HG03432 (cell line): ENCODE measurements at regions not wholly inside any gene's neighbourhood (a gene's known extent, or its start where the extent isn't known, plus 50 kb on each side); places are given as distances from the start of the nearest gene placed in this dataset.
"Not testable (repeated sequence)": the region's sequence is repeated elsewhere in the genome, so short reads cannot be mapped to it uniquely, and the experiment has no call there.

ENCODE experiments used
- ATAC-seq: cut with Tn5 transposase; IDR thresholded peaks from one replicate; pipeline ENCODE4 v1.9.1; 2021; ENCODE audit warnings: mild to moderate bottlenecking, moderate library complexity; ENCODE audit not compliant: unreplicated experiment

DNA sequence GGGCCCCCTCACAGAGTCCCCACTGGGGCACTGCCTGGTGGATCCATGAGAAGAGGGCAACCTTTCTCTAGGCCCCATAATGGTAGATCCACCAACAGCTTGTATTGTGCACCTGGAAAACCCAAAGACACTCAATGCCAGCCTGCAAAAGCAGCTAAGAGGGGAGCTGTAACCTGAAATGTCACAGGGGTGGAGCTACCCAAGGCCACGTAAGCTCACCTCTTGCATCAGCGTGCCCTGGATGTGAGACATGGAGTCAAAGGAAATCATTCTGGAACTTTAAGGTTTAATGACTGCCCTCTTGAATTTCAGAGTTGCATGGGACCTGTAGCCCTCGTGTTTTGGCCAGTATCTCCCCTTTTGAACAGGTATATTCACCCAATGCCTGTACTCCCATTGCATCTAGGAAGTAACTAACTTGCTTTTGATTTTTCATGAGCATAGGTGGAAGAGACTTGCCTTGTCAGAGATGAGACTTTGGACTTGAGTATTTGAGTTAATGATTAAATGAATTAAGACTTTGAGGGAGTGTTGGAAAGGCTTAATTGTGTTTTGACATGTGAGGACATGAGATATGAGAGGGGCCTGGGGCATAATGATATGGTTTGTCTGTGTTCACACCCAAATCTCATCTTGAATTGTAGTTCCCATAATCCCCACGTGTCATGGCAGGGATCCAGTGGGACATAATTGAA is 900.9 kb upstream of the ROBO1 start:
- no peak for ATAC-seq

DNA sequence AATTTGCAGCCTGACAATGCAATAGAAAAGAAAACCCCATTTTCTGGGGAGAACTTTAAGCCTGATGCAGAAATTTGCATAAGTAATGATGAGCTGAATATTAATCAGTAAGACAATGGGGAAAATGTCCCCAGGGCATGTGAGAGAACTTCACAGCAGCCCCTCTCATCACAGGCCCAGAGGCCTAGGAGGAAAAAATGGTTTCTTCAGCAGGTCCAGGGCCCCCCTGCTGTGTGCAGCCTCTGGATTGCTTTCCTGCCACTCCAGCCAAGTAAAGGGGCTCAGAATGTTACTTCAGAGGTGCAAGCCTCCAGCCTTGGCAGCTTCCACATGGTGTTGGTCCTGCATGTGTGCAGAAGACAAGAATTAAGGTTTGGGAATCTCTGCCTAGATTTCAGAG is 900.3 kb upstream of the ROBO1 start:
- no peak for ATAC-seq

DNA sequence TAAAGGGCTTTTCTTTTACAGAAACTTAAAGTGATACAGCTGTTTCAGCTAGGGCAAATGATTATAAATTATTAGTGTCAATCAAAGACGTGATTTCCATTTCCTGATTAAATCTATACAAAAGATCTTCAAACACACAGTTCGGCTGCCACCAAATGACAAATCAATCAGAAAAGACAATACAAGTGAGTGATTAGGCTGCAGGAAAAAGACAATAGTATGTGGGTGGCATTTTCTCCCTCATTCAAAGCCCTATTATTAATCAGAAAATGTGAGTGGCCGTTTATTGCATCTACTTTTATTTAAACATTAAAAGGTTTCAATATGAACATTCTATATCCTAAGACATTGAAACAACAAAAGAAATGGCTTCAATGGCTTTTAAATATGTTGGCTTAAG is 895.6 kb upstream of the ROBO1 start:
- ATAC-seq: no peak

DNA sequence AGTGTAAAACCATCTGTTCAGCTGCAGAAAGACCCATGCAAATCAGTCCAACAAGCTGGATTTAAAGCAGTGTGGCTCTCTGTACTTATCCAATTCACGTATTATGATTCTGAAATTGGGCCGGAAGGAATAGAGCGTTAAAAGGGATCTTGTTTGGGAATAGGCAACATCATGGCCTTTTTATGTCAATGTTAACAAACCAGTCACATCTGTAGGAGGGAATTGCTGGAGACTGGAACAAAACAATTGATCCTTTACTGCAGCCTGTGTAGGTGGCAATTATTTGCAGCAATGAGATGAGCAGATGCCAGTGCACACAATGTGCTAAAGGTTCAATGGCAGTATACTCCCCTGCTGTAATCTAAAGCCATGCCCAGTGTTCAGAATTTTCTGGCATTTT is 887.4 kb upstream of the ROBO1 start:
- ATAC-seq: no peak

DNA sequence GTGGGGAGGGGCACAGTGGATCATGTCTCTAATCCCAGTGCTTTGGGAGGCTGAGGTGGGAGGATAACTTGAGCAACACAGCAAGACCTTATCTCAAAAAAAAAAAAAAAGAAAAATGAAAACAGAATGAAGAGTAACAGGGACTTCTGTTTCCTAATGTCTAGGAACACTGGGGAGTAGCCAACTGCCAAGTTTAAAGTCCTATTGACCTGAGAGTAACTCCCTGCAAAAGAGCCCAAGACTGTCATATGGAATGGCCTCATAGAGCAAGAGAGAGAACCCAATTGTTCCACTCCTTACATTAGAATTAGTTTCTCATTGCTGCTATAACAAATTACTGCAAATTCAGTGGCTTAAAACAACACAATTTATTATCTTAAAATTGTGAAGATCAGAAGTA is 881.4 kb upstream of the ROBO1 start:
- ATAC-seq: no peak

DNA sequence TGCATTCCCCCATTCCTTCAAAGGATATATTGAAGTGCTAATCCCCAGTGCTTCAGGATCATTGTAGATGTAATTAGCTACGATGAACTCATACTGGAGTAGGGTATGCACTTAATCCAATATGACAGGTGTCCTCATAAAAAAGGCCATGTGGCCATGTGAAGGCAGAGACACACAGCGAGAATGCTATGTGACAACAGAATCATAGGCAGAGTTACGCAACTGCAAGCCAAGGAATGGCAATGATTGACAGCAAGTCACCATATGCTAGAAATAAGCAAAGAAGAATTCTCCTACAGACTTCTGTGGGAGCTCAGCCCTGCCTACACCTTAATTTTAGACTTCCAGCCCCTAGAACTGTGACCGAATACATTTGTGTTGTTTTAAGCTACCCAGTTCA is 875.6 kb upstream of the ROBO1 start:
- no peak for ATAC-seq

GRCh38 chr3:80618295-80619256 is 850.8 kb upstream of the ROBO1 start:
- no peak for ATAC-seq

DNA sequence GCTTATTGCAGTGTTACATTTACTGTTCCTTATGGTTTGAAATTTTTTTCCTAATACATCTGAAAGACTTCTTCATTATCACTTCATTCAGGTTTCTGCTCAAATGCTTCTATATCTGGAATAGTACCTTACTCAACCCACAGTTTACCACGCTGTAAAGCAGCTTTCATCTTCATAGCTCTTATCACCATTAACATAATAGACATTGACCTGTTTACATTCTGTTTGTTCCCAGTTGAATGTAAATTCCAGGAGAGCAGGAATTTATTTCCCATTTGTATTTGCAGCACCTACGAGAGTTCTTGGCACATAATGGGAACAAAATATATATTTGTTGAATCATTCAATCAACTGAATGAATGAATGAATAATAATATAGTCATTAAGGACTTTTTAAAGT is 844.6 kb upstream of the ROBO1 start:
- ATAC-seq: no peak

DNA sequence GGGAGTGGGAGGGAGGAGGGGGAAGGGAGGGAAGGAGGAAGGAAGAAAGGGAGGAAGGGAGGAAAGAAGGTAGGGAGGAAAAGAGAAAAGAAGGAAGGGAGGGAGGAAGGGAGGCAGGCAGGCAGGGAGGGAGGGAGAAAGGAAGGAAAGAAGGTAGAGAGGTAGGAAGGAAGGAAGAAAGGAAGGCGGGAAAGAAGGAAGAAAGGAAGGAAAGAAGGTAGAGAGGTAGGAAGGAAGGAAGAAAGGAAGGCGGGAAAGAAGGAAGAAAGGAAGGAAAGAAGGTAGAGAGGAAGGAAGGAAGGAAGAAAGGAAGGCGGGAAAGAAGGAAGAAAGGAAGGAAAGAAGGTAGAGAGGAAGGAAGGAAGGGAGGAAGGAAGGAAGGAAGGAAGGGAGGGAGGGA is 840.3 kb upstream of the ROBO1 start:
- not testable (repeated sequence) for ATAC-seq

DNA sequence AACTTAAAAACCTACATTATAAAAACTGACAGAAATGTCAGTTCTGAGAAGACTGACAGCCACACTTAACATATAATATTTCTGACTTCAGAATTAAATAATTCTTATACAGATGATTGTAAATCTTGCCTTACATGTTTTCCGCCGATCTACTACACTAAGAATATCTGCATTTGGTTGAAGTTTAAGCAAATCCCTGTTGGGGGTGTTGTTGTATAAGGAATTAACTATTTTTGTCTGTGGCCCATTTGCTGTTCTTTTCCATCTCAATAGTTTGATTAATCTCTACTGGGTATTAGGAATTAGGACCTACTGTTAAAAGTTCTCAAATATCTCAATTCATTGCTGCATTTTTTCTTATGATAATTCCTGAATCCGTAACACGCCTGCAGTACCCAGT is 838.3 kb upstream of the ROBO1 start:
- ATAC-seq: no peak

- no peak for ATAC-seq
These were observed 833.7 kb upstream of the ROBO1 start for GRCh38 chr3:80601479-80601878.

DNA sequence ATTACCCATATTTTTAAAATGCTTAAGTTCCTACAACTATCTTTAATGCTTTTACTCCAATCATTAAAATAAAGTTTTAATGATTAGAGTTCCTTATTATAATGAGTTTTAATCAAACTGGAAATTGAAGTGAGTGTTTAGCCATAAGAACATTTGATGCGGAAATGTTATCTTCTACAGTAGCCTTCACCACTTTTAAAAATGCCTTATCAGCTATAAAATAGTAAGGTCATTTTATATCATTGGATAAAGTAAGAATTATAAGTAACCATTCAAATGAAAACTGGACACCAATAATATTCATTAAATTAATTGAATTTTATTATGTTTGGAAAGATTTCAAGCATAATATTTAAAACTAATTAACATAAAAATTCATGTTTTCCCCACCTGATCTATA is 825.0 kb upstream of the ROBO1 start:
- ATAC-seq: no peak

DNA sequence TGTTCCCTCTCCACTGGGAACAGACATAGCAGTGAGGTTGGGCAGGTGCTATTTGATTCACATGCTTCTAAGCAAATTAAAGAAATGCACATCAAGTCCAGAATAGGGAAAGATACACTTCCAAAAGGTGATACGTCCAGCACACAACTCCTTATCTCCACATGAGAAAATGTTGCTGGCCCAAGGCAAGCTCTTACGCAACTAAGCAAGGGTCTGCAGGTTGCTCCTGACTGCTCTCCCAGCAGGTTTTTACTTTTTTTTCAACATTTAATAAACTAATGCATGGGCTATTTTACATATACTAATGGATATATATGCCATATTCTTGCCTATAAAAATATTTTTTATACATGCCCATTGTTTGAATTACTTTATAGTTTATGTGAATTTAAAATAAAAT is 818.5 kb upstream of the ROBO1 start:
- no peak for ATAC-seq

DNA sequence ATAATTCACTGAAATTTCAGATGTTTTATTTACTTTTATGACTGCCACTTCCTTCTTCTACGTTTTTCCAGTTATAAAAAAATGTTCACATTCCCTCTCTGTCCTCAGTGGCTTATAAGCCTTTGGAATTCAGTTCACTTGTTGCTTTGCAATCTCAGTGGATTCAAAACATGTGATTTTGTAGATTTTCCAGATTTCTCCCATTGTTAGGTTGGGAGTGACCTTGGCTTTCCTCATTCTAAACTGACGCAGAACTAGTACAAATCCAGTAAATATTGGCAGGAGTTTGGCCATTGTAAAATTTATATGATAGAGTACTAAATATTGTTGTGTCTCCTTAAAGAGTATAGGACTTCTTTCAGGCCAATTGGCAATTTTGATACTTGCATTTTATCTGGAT is 812.3 kb upstream of the ROBO1 start:
- ATAC-seq: no peak

DNA sequence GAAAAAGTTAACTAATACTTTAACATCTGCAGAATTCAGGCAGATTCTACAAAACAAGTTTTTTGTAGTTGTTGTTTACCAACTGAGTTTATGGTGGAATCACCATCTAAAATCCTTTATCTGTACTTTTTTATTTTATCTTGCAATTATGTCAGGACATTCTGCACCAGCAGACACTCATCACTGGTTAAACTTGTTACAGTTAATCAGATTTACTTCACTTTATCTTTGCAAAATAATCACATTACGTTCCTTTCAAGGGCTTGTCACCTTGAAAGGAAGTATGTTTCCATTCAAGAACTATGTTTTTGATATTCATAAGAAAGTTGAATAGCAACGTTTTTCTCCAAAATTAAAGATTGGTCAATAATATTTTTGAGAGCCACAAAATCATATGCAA is 796.6 kb upstream of the ROBO1 start:
- no peak for ATAC-seq

- ATAC-seq: no peak
These were observed 791.9 kb upstream of the ROBO1 start for GRCh38 chr3:80559701-80560100.

DNA sequence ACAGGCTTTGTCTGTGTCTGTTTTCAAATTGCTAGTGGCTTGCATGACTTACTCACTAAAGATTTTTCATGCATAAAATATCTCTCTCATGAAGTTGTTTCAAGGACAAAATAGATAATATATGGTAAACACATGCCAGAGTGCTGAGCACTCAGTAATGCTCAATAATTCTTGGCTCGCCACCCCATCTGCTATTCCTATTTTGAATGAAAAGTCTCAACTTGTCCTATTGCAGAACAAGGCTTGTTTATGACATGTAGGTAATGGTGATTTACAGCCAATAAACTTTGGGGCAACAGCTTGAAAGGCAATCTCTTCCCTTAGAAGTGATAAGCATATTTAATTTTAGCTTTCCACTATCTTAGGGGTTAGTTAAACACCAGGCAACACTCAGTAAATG is 789.0 kb upstream of the ROBO1 start:
- no peak for ATAC-seq

DNA sequence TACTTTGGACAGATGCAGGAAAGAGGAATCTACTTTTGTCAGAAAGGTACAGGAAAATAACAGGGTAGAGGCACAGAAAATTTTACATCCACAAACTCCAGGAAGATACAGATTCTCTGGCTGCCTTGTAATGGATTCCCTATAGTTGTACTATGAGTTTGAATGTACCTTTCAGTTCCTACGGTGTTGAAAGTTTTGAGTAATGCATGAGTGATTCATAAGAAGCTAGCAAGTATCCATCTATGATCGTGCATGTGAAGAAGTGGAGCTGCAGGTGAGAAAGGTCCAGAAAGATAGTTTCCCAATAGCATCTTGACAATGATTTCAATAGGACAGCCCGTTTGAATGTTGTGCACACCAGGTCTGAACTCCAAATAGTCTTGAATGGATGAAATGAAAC is 786.5 kb upstream of the ROBO1 start:
- no peak for ATAC-seq

- no peak for ATAC-seq
These were observed 785.4 kb upstream of the ROBO1 start for GRCh38 chr3:80553211-80553610.

GRCh38 chr3:80550174-80550573 is 782.4 kb upstream of the ROBO1 start:
- no peak for ATAC-seq

DNA sequence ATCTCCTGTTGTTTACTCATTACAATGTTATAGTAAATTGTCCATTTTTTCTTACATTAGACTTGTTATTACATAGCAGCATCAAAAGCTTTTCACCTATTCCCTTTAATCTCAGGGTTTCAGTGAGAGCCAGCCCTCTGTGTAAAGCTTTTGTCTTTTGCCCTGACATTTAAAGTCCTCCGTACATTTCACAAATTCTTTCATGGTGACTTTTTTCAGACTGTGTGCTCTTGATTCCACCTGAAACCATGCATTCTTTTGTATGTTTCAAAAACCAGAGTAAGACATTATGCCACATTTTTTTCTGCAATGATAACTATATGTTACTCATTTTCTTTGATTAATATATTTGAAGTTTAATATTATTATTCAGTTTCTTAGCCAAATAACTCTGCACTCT is 781.4 kb upstream of the ROBO1 start:
- no peak for ATAC-seq

- ATAC-seq: no peak
These were observed 775.4 kb upstream of the ROBO1 start for GRCh38 chr3:80543154-80543553.
